Central memory CD8-positive, alpha-beta T cell (primary cell): ENCODE measurements at regions not wholly inside any gene's neighbourhood (a gene's known extent, or its start where the extent isn't known, plus 50 kb on each side); places are given as distances from the start of the nearest gene placed in this dataset.

Source experiments
- ATAC-seq: fragments of 150-1000 bp; cut with Tn5 transposase; replicated peaks from 2 replicates; pipeline ENCODE4 v1.10.0; 2022; ENCODE audit warnings: mild to moderate bottlenecking, moderate FRiP score, moderate number of reproducible peaks; ENCODE audit not compliant: poor library complexity, severe bottlenecking; ENCODE audit errors: extremely low read depth
- DNase-seq, 2 donors: peaks; one replicate each; pipeline ENCODE4 v3.0.0; 2021; ENCODE audit warnings: low spot score in 2 of 2
- H3K27ac Mint-ChIP-seq: one replicate; pipeline ENCODE4 v1.8.0; 2022; ENCODE audit warnings: low read depth, mild to moderate bottlenecking, moderate library complexity, mixed read lengths
- H3K27me3 Mint-ChIP-seq: one replicate; pipeline ENCODE4 v1.8.0; 2022; ENCODE audit warnings: mixed read lengths
- H3K36me3 Mint-ChIP-seq: one replicate; pipeline ENCODE4 v1.8.0; 2022; ENCODE audit warnings: mild to moderate bottlenecking, moderate library complexity, mixed read lengths; ENCODE audit not compliant: insufficient read depth
- H3K4me1 Mint-ChIP-seq: one replicate; pipeline ENCODE4 v1.8.0; 2022; ENCODE audit warnings: mixed read lengths
- H3K4me3 Mint-ChIP-seq: one replicate; pipeline ENCODE4 v1.8.0; 2022; ENCODE audit warnings: mild to moderate bottlenecking, moderate library complexity, mixed read lengths
- H3K9me3 Mint-ChIP-seq: one replicate; pipeline ENCODE4 v1.8.0; 2022; ENCODE audit warnings: mixed read lengths

DNA sequence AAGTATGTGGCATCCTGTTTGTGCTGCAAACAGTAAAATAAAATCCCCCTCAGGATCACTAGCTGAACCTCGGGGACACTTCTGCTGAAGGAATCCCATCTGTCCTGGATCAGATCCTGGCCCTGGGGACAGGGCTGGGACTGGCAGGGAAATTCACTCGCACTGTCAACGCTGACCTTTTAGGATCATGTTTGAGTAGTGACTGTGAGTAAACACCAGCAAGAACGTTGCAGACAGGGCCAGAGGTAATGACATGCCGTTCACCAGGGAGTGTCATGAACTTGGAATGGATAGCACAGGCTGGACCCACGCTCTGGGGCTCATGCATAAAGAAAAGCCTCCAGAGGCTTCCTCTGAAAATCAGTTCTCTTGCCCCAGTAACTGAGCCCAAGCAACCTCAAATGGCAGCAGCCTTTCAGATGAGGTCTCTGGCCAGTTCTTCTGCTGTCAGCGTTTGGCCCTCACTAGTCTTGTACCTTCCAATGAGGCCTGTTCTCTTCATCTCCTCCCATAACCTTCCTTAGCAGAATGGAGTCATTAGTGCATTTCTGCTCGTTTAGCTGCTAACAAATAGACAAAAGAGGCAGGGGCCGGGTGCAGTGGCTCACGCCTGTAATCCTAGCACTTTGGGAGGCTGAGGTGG lies 51.0 kb upstream of the BARX2 start:
- H3K27me3 Mint-ChIP-seq, result peaks cover 20% of the 10 kb centered on the region
- H3K4me3 Mint-ChIP-seq, result no peak overlapping the region
- no peaks in the 10 kb centered on the region for H3K36me3 Mint-ChIP-seq
- H3K4me1 Mint-ChIP-seq, result no peaks in the 10 kb centered on the region
- no peak for DNase-seq
- H3K9me3 Mint-ChIP-seq, result no peaks in the 10 kb centered on the region
- ATAC-seq, result no peak
- no peak overlapping the region for H3K27ac Mint-ChIP-seq

DNA sequence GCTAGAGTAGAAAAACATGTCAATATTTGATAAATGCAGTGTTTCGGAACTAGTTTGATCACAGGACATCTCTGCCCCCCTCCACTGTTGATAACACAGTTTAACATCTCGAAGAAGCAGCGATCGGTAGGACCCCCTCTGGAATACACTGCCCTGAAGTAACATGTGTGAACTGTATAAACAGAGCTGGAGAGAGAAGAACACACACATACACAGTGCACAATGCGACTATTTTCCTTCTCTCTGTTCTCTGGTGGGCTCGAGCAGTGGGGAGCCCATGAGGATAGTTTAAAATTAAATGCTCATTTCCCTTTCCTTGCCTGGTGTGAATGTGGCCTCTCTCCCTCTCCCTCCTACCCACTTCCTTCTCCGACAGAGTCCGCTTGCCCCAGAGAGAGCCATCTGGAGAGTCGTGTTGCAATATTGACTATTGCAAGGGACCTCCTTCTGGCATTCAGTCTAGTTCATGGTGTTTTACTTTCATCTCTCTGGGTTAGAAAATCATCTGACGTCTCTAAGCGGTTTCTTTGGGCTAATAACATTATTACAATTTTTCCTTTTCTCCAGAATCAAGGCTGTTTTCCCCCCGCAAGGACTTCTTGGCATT lies 51.6 kb upstream of the BARX2 start:
- no peak for DNase-seq
- peaks cover 20% of the 10 kb centered on the region for H3K27me3 Mint-ChIP-seq
- H3K27ac Mint-ChIP-seq, result no peak overlapping the region
- ATAC-seq, result no peak
- H3K36me3 Mint-ChIP-seq, result no peaks in the 10 kb centered on the region
- H3K4me3 Mint-ChIP-seq, result no peak overlapping the region
- H3K4me1 Mint-ChIP-seq, result no peaks in the 10 kb centered on the region
- no peaks in the 10 kb centered on the region for H3K9me3 Mint-ChIP-seq

DNA sequence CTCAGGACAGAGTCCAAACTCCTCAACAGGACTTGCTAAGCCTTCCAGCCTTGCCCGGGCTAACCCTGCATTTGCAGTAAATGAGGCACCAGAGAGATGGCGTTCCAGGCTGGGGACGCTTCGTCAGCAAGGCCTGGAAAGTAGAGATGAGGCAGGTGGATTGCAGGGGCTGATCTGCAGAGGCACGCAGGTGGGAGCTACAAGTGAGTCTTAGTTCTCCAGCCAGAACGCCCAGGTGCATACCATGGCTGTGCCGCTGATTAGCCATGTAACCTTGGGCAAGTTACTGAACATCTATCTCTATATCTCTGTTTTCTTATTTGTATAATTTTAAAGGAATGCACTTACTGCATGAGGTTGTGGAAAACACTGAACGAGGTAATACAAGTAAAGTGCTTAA lies 52.7 kb upstream of the BARX2 start:
- Mint-ChIP-seq H3K36me3 (no peaks in the 10 kb centered on the region), H3K4me1 (no peaks in the 10 kb centered on the region), H3K9me3 (no peaks in the 10 kb centered on the region), H3K27ac (no peak overlapping the region), H3K4me3 (no peak overlapping the region), H3K27me3 (peaks cover 20% of the 10 kb centered on the region)
- ATAC-seq, result no peak
- no peak for DNase-seq

DNA sequence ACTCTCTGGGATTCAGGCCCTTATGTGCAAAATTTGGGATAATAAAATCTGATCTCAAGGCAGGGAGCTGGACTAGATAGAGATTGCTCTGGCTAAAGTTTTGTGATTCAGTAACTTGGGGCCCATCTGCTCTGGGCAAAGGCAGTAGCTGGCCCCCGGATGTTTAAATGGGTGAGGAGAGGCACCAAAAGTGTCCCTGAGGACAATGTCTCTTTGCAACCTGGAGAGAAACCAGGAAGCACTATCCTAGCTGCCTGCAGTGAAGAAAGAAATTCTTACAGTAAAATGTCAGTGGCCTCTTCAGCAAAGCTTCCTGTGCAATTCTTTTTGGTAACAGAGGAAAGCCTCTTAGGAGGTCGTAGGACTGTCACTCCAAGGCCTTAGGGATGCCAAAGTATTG lies 54.6 kb upstream of the BARX2 start:
- H3K4me3 Mint-ChIP-seq, result no peak overlapping the region
- H3K36me3 Mint-ChIP-seq, result no peaks in the 10 kb centered on the region
- no peaks in the 10 kb centered on the region for H3K4me1 Mint-ChIP-seq
- no peak for ATAC-seq
- H3K9me3 Mint-ChIP-seq, result no peaks in the 10 kb centered on the region
- peaks cover 26% of the 10 kb centered on the region for H3K27me3 Mint-ChIP-seq
- H3K27ac Mint-ChIP-seq, result no peak overlapping the region
- no peak for DNase-seq

DNA sequence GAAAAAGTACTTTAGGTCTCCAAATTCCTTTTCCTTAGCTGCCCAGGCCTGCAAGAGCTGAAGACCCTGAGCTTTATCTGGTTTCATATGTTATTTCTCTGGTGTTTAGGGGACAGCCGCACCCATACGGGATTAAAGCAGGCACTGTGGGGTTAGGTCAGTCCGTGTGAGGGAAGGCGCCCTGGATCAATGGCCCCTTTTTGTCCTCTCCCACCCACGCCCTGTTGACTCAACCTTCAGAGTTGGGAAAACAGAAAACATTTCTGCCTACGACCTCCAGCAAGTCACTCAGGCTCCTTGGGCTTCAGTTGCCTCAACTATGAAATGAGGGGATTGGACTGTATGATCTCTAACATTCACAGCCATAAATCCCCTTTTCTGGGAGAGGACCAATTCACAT lies 55.2 kb upstream of the BARX2 start:
- no peak for ATAC-seq
- Mint-ChIP-seq H3K4me3 (no peak overlapping the region), H3K9me3 (no peaks in the 10 kb centered on the region), H3K27me3 (peaks cover 32% of the 10 kb centered on the region), H3K4me1 (no peaks in the 10 kb centered on the region), H3K27ac (no peak overlapping the region), H3K36me3 (no peaks in the 10 kb centered on the region)
- no peak for DNase-seq

DNA sequence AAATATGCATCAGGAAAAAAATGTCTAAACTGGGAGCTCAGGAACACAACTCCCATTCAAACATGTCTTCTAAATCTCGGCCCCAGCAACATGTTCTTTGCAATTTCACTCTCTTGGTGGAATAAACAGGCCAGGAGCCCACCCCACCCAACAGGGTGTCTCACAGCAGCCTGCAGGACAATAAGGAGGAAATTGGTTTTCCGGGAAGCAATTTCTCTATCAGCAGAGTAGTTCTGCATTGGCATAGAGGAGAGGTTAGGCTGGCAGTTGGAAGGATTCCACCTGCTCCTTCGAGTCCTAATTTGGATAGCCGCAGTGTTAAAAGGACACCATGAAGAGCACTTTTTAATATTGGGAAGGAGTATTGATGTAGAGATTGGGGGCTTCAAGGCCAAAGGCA lies 55.9 kb upstream of the BARX2 start:
- Mint-ChIP-seq H3K36me3 (no peaks in the 10 kb centered on the region), H3K27me3 (peaks cover 32% of the 10 kb centered on the region), H3K27ac (no peak overlapping the region), H3K4me1 (no peaks in the 10 kb centered on the region), H3K9me3 (no peaks in the 10 kb centered on the region), H3K4me3 (no peak overlapping the region)
- no peak for DNase-seq
- ATAC-seq, result no peak

DNA sequence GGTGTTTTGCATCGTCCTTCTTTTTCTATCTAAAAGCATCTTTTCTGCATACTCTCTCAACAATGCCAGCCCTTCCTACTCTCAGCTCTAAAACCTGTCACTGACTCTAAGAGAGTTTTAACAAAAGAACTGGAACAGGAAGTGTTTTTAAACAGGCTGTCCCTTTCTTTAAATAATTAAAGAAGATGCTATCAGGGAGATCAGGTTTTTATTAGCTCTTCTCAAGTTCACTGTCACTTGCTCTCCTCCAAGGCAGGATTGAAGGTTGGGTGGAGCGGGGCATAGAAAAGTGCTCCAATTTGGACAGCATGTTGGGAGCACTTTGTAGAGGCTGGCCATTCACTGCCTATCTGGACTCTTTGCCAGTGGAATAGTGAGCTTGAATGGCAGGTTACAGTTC lies 56.4 kb upstream of the BARX2 start:
- H3K4me1 Mint-ChIP-seq, result no peaks in the 10 kb centered on the region
- H3K27ac Mint-ChIP-seq, result no peak overlapping the region
- H3K36me3 Mint-ChIP-seq, result no peaks in the 10 kb centered on the region
- H3K9me3 Mint-ChIP-seq, result no peaks in the 10 kb centered on the region
- ATAC-seq (no peak), DNase-seq (no peak)
- H3K27me3 Mint-ChIP-seq, result peaks cover 32% of the 10 kb centered on the region
- H3K4me3 Mint-ChIP-seq, result no peak overlapping the region

DNA sequence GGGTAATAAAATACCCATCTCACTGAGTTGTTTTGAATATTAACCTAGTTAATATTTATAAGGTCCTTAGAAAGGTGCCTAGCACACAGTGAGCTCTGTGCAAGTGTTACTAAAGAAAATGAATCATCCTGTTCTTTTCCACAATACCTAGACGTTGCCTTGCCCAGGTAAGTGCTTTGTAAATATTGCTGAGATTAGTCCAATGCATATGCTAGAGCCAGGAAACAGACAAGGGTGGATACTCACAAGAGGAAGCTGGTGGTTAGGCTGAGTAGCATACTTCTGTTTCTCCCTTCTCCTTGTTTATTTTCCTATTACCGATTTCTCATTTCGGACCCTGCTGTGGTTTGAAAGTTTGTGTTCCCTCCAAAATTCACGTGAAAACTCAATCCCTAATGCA lies 58.1 kb upstream of the BARX2 start:
- Mint-ChIP-seq H3K27ac (no peak overlapping the region), H3K4me3 (no peak overlapping the region), H3K27me3 (peaks cover 20% of the 10 kb centered on the region), H3K4me1 (no peaks in the 10 kb centered on the region), H3K9me3 (no peaks in the 10 kb centered on the region), H3K36me3 (no peaks in the 10 kb centered on the region)
- ATAC-seq (no peak), DNase-seq (no peak)

DNA sequence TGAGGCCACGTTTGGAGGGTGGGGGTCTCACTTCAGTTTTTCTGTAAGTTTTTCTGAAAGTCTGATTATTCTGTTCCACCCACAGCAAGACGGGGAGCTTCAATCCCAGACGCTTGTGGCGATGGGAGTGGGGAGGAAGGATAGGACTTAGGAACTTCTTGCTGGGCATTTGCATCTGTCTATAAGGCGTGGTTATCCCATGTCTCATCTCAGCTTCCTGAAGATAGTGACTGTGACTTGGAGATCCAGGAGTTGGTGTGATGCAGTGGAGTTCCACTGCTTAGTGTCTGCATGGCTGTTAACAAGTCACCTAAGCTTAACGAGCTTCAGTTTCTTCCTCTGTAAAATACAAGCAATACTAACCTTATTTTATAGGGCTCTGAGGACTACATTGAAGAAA lies 58.9 kb upstream of the BARX2 start:
- Mint-ChIP-seq H3K27me3 (peaks cover 12% of the 10 kb centered on the region), H3K36me3 (no peaks in the 10 kb centered on the region)

DNA sequence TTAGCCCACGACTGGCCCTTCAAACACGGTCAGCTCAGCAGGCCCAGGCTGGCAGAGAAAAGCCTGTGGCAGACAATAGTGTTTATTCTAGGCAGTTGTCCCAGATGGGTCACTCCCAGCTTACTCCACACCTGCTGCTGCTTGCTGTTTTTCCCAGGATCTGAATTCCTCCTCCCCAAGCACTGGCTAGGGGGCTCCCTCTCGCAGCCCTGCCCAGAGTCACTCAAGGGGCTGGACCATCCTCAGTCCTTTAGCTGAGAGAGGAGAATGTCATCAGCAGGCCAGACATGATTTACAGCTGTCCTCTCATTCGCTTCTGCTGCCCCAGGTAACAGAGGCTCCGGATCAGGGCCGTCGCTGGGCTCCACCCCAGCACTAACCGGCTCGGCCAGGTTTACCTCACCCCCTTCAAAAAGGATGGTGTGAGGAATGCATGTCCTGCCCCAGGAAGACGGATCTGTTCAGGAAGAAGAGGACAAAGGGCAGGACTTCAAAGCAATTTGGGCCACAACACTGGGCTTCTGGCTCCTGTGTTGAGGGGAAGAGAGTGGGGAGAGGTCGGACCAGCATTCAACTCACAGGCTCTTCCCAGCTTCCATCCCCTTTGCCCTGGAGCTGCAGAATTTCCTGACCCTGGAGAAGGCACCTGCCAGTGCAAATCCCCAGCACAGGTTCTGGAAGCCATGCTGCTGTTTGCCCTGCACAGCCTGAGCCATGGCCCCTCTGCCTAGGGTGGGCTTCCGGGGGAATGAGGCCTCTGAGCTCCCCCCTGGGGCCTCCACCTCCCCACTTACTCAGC lies 59.7 kb upstream of the BARX2 start:
- H3K27me3 Mint-ChIP-seq, result peaks cover 12% of the 10 kb centered on the region
- H3K27ac Mint-ChIP-seq, result no peak overlapping the region
- H3K4me1 Mint-ChIP-seq, result no peaks in the 10 kb centered on the region
- H3K9me3 Mint-ChIP-seq, result no peaks in the 10 kb centered on the region
- no peak for DNase-seq
- ATAC-seq, result no peak
- H3K4me3 Mint-ChIP-seq, result no peak overlapping the region
- no peaks in the 10 kb centered on the region for H3K36me3 Mint-ChIP-seq

More for the DNA sequence above, 58.9 kb upstream of the BARX2 start:
- no peak overlapping the region for H3K4me3 Mint-ChIP-seq
- ATAC-seq, result no peak
- DNase-seq, result no peak
- no peaks in the 10 kb centered on the region for H3K4me1 Mint-ChIP-seq
- H3K27ac Mint-ChIP-seq, result no peak overlapping the region
- H3K9me3 Mint-ChIP-seq, result no peaks in the 10 kb centered on the region

DNA sequence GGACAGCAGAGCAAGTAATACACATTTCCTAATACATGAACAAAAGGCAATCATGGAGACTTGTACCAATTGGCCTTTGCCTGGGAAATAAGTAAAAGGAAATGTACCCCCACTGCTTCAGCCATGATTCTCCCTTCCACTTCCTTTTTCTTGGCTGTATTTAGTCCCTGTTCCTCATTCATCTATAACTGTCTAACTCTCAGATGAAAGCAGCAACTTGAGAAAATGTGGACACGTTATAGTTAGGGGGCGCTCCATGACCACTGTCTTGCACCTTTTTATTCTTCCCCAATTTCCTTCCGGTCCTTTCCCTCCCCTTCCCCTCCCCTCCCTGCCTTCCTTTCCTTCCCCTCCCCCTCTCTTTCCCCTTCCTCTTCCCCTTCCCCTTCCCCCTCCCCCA lies 61.3 kb upstream of the BARX2 start:
- no peaks in the 10 kb centered on the region for H3K9me3 Mint-ChIP-seq
- H3K36me3 Mint-ChIP-seq, result no peaks in the 10 kb centered on the region
- DNase-seq (no peak), ATAC-seq (no peak)
- no peaks in the 10 kb centered on the region for H3K4me1 Mint-ChIP-seq
- peaks cover 12% of the 10 kb centered on the region for H3K27me3 Mint-ChIP-seq
- H3K4me3 Mint-ChIP-seq, result no peak overlapping the region
- no peak overlapping the region for H3K27ac Mint-ChIP-seq

DNA sequence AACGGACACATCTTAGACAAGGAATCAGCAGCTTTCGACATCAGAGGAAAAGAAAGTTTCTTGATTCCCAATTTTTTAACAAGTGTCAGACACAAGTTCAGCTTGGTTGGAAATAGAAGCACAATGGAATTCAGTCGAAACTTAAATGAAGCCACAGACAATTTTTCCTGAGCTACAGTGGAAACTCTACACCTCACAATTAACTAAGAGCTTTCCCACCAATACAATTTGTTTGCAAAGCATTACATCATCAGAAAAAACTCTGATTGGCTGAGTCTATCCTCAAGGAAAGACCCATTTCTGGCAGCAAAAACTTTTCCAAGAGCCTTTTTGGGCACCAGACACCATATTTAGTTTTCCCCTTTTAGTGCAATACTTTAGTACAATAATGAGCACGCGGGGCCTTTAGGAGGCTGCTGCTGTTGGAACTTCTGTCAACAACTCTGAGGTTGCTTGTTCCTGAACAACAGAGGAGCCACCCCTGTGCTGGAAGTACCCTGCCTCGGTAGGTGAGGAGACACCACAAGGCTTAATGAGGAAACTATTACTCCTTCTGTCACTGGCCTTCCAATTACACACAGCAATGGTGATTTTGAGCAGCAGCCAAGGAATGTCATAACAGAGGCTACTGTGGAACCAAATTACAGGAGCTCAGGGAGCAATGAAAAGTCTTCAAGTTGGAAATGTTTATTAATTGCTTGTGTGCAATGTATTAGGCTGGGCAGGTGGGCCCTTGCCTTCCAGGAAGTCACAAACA lies 61.9 kb upstream of the BARX2 start:
- DNase-seq (no peak), ATAC-seq (no peak)
- H3K27me3 Mint-ChIP-seq, result peaks cover 12% of the 10 kb centered on the region
- H3K4me3 Mint-ChIP-seq, result no peak overlapping the region
- no peaks in the 10 kb centered on the region for H3K36me3 Mint-ChIP-seq
- no peak overlapping the region for H3K27ac Mint-ChIP-seq
- no peaks in the 10 kb centered on the region for H3K4me1 Mint-ChIP-seq
- H3K9me3 Mint-ChIP-seq, result no peaks in the 10 kb centered on the region
